Mucosa of gallbladder (tissue), 1 donor: ENCODE measurements at regions not wholly inside any gene's neighbourhood (a gene's known extent, or its start where the extent isn't known, plus 50 kb on each side); places are given as distances from the start of the nearest gene placed in this dataset.
"Not testable (repeated sequence)": the region's sequence is repeated elsewhere in the genome, so short reads cannot be mapped to it uniquely, and the experiment has no call there.

Experiments
- DNase-seq: peaks from one replicate; pipeline ENCODE4 v3.0.0-alpha.2; 2020; ENCODE audit warnings: low spot score
- donor health status: DM: no; HTN: no; CAD: no.

- DNase-seq: no peak
These were observed 545.7 kb downstream of the GATA3 start for GRCh38 chr10:8600192-8600591.

- no peak for DNase-seq
These were observed 548.3 kb downstream of the GATA3 start for GRCh38 chr10:8602821-8603220.

GRCh38 chr10:8614054-8614565 lies 559.6 kb downstream of the GATA3 start:
- no peak for DNase-seq

- DNase-seq: no peak
These were observed 560.6 kb downstream of the GATA3 start for GRCh38 chr10:8615118-8615517.

GRCh38 chr10:8616166-8616565 lies 561.7 kb downstream of the GATA3 start:
- DNase-seq: peak; percentile 33

GRCh38 chr10:8617792-8618191 lies 563.3 kb downstream of the GATA3 start:
- DNase-seq: no peak

- DNase-seq: no peak
These were observed 564.3 kb downstream of the GATA3 start for GRCh38 chr10:8618834-8619233.

GRCh38 chr10:8628351-8628750 lies 573.9 kb downstream of the GATA3 start:
- no peak for DNase-seq

- DNase-seq: no peak
These were observed 579.4 kb downstream of the GATA3 start for GRCh38 chr10:8633909-8634308.

- DNase-seq: no peak
These were observed 581.9 kb downstream of the GATA3 start for GRCh38 chr10:8636371-8636770.

- DNase-seq: no peak
These were observed 583.2 kb downstream of the GATA3 start for GRCh38 chr10:8637640-8638039.

- DNase-seq: no peak
These were observed 583.7 kb downstream of the GATA3 start for GRCh38 chr10:8638088-8638672.

- DNase-seq: no peak
These were observed 585.1 kb downstream of the GATA3 start for GRCh38 chr10:8639486-8640185.

- DNase-seq: no peak
These were observed 585.8 kb downstream of the GATA3 start for GRCh38 chr10:8640301-8640700.

GRCh38 chr10:8640878-8641277 lies 586.4 kb downstream of the GATA3 start:
- no peak for DNase-seq

GRCh38 chr10:8656261-8656660 lies 601.8 kb downstream of the GATA3 start:
- no peak for DNase-seq

- DNase-seq: no peak
These were observed 605.5 kb downstream of the GATA3 start for GRCh38 chr10:8659982-8660381.

GRCh38 chr10:8661886-8662285 lies 607.4 kb downstream of the GATA3 start:
- no peak for DNase-seq

- DNase-seq: no peak
These were observed 608.6 kb downstream of the GATA3 start for GRCh38 chr10:8663131-8663530.

- no peak for DNase-seq
These were observed 610.8 kb downstream of the GATA3 start for GRCh38 chr10:8665322-8665721.

- no peak for DNase-seq
These were observed 616.0 kb downstream of the GATA3 start for GRCh38 chr10:8670461-8670860.

GRCh38 chr10:8674230-8674629 lies 619.7 kb downstream of the GATA3 start:
- DNase-seq: no peak

GRCh38 chr10:8677642-8678041 lies 623.2 kb downstream of the GATA3 start:
- DNase-seq: no peak

GRCh38 chr10:8684916-8685315 lies 630.4 kb downstream of the GATA3 start:
- not testable (repeated sequence) for DNase-seq
